NB4 (cell line): ENCODE measurements at regions not wholly inside any gene's neighbourhood (a gene's known extent, or its start where the extent isn't known, plus 50 kb on each side); places are given as distances from the start of the nearest gene placed in this dataset.

Source experiments
- MYC ChIP-seq: IDR thresholded peaks from 2 replicates; pipeline ENCODE4 v1.6.1; 2011; ENCODE audit warnings: low read depth, low read length
- POLR2A ChIP-seq: IDR thresholded peaks from 2 replicates; pipeline ENCODE4 v1.6.1; 2011; ENCODE audit warnings: mild to moderate bottlenecking; ENCODE audit not compliant: insufficient read length; ENCODE audit errors: extremely low read depth

DNA sequence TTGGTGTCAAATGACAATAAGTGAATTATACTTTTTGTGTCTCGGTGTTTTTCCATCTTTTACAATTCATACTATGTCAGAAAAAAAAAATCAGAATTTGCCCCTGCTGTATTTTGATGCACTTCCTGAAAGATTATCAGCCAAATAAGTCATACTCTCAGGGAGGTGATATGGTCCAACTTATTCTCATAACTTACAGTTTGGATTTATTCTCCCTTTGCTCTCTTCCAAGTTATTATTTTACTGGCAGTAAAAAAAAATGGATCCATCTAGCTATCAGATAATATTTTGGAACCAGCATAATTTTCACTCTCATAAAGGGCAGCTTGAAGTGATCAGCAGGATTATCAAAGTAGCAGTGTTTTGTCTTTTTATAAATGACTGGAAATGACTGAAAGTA lies 337.1 kb downstream of the BMPER start:
- TF ChIP-seq POLR2A, result no peak
- TF ChIP-seq MYC, result no peak
